Activated CD8-positive, alpha-beta memory T cell treated with anti-CD3 and anti-CD28 coated beads, Interleukin-2, amount 10 ng/mL, durations not matched to agents 7 days and 5 days (primary cell): ENCODE measurements at regions not wholly inside any gene's neighbourhood (a gene's known extent, or its start where the extent isn't known, plus 50 kb on each side); places are given as distances from the start of the nearest gene placed in this dataset.

ENCODE experiments used
- ATAC-seq: fragments of 150-1000 bp; cut with Tn5 transposase; one replicate; pipeline ENCODE4 v1.10.0; 2021; ENCODE audit warnings: moderate library complexity
- CTCF ChIA-PET: fragments of 350-600 bp; sonication (Branson Sonifier 250); formaldehyde crosslinking; loops from one replicate; lab custom pipeline; 2021; ENCODE audit warnings: antibody characterized with exemption; lab: Charles Lee
- DNase-seq: peaks from one replicate; pipeline ENCODE4 v3.0.0-alpha.2; 2020
- H3K27ac Mint-ChIP-seq: one replicate; pipeline ENCODE4 v1.8.0; 2021; ENCODE audit warnings: mild to moderate bottlenecking, mixed read lengths
- H3K27me3 Mint-ChIP-seq: one replicate; pipeline ENCODE4 v1.8.0; 2021; ENCODE audit warnings: mixed read lengths
- H3K36me3 Mint-ChIP-seq: one replicate; pipeline ENCODE4 v1.8.0; 2021; ENCODE audit warnings: mild to moderate bottlenecking, mixed read lengths
- H3K4me1 Mint-ChIP-seq: one replicate; pipeline ENCODE4 v1.8.0; 2021; ENCODE audit warnings: mixed read lengths
- H3K4me3 Mint-ChIP-seq: one replicate; pipeline ENCODE4 v1.8.0; 2021; ENCODE audit warnings: mild to moderate bottlenecking, moderate library complexity, mixed read lengths
- H3K9me3 Mint-ChIP-seq: one replicate; pipeline ENCODE4 v1.8.0; 2022; ENCODE audit warnings: low read depth, mixed read lengths

- H3K4me1 Mint-ChIP-seq: peaks cover 36% of the 10 kb centered on the region
- DNase-seq (no peak), ATAC-seq (peak; percentile 39)
- peak overlapping the region; percentile 73 for H3K27ac Mint-ChIP-seq
- H3K4me3 Mint-ChIP-seq: no peak overlapping the region
- CTCF ChIA-PET: interaction anchor here (0.5 kb wide), 1 partner anchor 67 kb away, joined by 3 read pairs; no protein-coding TSS in a partner anchor
- H3K36me3 Mint-ChIP-seq: peaks cover 10% of the 10 kb centered on the region
- no peaks in the 10 kb centered on the region for H3K9me3 Mint-ChIP-seq
- H3K27me3 Mint-ChIP-seq: no peaks in the 10 kb centered on the region
Measured at GRCh38 chr3:27596334-27596841, 112.2 kb upstream of the SLC4A7 start.

GRCh38 chr3:27594096-27594690, 110.0 kb upstream of the SLC4A7 start:
- Mint-ChIP-seq H3K27me3 (no peaks in the 10 kb centered on the region), H3K4me3 (no peak overlapping the region), H3K27ac (no peak overlapping the region), H3K4me1 (peaks cover 53% of the 10 kb centered on the region), H3K36me3 (peaks cover 18% of the 10 kb centered on the region), H3K9me3 (no peaks in the 10 kb centered on the region)
- CTCF ChIA-PET: no interaction called here
- ATAC-seq (no peak), DNase-seq (no peak)

- peaks cover 17% of the 10 kb centered on the region for H3K36me3 Mint-ChIP-seq
- no peaks in the 10 kb centered on the region for H3K27me3 Mint-ChIP-seq
- no peak for ATAC-seq
- no peak for DNase-seq
- H3K27ac Mint-ChIP-seq: no peak overlapping the region
- peaks cover 53% of the 10 kb centered on the region for H3K4me1 Mint-ChIP-seq
- CTCF ChIA-PET: interaction anchor here (0.9 to 1.4 kb wide), 2 partner anchors 48 to 88 kb away, joined by 3 to 6 read pairs; no protein-coding TSS in a partner anchor
- no peak overlapping the region for H3K4me3 Mint-ChIP-seq
- no peaks in the 10 kb centered on the region for H3K9me3 Mint-ChIP-seq
Measured at GRCh38 chr3:27593173-27593572, 109.0 kb upstream of the SLC4A7 start.

- Mint-ChIP-seq H3K27ac (peak overlapping the region; percentile 85), H3K4me3 (peak overlapping the region; percentile 10), H3K27me3 (no peaks in the 10 kb centered on the region), H3K36me3 (peaks cover 16% of the 10 kb centered on the region), H3K4me1 (peaks cover 48% of the 10 kb centered on the region), H3K9me3 (no peaks in the 10 kb centered on the region)
- CTCF ChIA-PET: interaction anchor here (0.8 to 1.7 kb wide), 6 partner anchors 39 to 107 kb away, joined by 3 to 6 read pairs (median 4); partner anchors contain the start of gene SLC4A7
- ATAC-seq: peak; percentile 39
- peak; percentile 64 for DNase-seq
Measured at GRCh38 chr3:27591312-27592210, 107.4 kb upstream of the SLC4A7 start.

GRCh38 chr3:27590437-27591298, 106.5 kb upstream of the SLC4A7 start:
- peak; percentile 41 for DNase-seq
- CTCF ChIA-PET: interaction anchor here (0.7 to 1.7 kb wide), 6 partner anchors 42 to 121 kb away, joined by 3 to 4 read pairs (median 3); partner anchors contain the start of gene SLC4A7
- peak overlapping the region; percentile 5 for H3K4me3 Mint-ChIP-seq

GRCh38 chr3:27589795-27590194, 105.6 kb upstream of the SLC4A7 start:
- peaks cover 16% of the 10 kb centered on the region for H3K36me3 Mint-ChIP-seq
- H3K27me3 Mint-ChIP-seq: no peaks in the 10 kb centered on the region
- no peak overlapping the region for H3K4me3 Mint-ChIP-seq
- H3K9me3 Mint-ChIP-seq: no peaks in the 10 kb centered on the region
- no peak for ATAC-seq
- H3K27ac Mint-ChIP-seq: peak overlapping the region; percentile 85
- CTCF ChIA-PET: interaction anchor here (1.7 kb wide), 1 partner anchor 91 kb away, joined by 4 read pairs; no protein-coding TSS in a partner anchor
- peaks cover 31% of the 10 kb centered on the region for H3K4me1 Mint-ChIP-seq
- DNase-seq: no peak

More at GRCh38 chr3:27590437-27591298, 106.5 kb upstream of the SLC4A7 start:
- ATAC-seq: peak; percentile 68
- Mint-ChIP-seq H3K27ac (peak overlapping the region; percentile 85), H3K9me3 (no peaks in the 10 kb centered on the region), H3K4me1 (peaks cover 39% of the 10 kb centered on the region), H3K27me3 (no peaks in the 10 kb centered on the region), H3K36me3 (peaks cover 16% of the 10 kb centered on the region)

GRCh38 chr3:27585429-27585828, 101.2 kb upstream of the SLC4A7 start:
- H3K4me3 Mint-ChIP-seq: no peak overlapping the region
- no peak overlapping the region for H3K27ac Mint-ChIP-seq
- CTCF ChIA-PET: no interaction called here
- H3K27me3 Mint-ChIP-seq: no peaks in the 10 kb centered on the region
- H3K4me1 Mint-ChIP-seq: peaks cover 8% of the 10 kb centered on the region
- no peaks in the 10 kb centered on the region for H3K9me3 Mint-ChIP-seq
- DNase-seq: no peak
- peaks cover 2% of the 10 kb centered on the region for H3K36me3 Mint-ChIP-seq
- ATAC-seq: no peak

GRCh38 chr3:27584874-27585273, 100.7 kb upstream of the SLC4A7 start:
- H3K27ac Mint-ChIP-seq: no peak overlapping the region
- peaks cover 3% of the 10 kb centered on the region for H3K4me1 Mint-ChIP-seq
- ATAC-seq: no peak
- no peaks in the 10 kb centered on the region for H3K9me3 Mint-ChIP-seq
- no peaks in the 10 kb centered on the region for H3K27me3 Mint-ChIP-seq
- no peak for DNase-seq
- peaks cover under 1% of the 10 kb centered on the region for H3K36me3 Mint-ChIP-seq
- H3K4me3 Mint-ChIP-seq: no peak overlapping the region
- CTCF ChIA-PET: no interaction called here

- H3K4me3 Mint-ChIP-seq: no peak overlapping the region
- no peak overlapping the region for H3K27ac Mint-ChIP-seq
- no peaks in the 10 kb centered on the region for H3K9me3 Mint-ChIP-seq
- no peak for DNase-seq
- no peaks in the 10 kb centered on the region for H3K36me3 Mint-ChIP-seq
- H3K4me1 Mint-ChIP-seq: no peaks in the 10 kb centered on the region
- H3K27me3 Mint-ChIP-seq: no peaks in the 10 kb centered on the region
- CTCF ChIA-PET: no interaction called here
- no peak for ATAC-seq
Measured at GRCh38 chr3:27581852-27582251, 97.7 kb upstream of the SLC4A7 start.

- Mint-ChIP-seq H3K9me3 (no peaks in the 10 kb centered on the region), H3K4me3 (no peak overlapping the region), H3K36me3 (no peaks in the 10 kb centered on the region), H3K27me3 (no peaks in the 10 kb centered on the region), H3K4me1 (peaks cover 4% of the 10 kb centered on the region), H3K27ac (no peak overlapping the region)
- DNase-seq: no peak
- CTCF ChIA-PET: no interaction called here
- ATAC-seq: no peak
Measured at GRCh38 chr3:27578032-27578431, 93.8 kb upstream of the SLC4A7 start.

- CTCF ChIA-PET: no interaction called here
- ATAC-seq: no peak
- H3K4me3 Mint-ChIP-seq: no peak overlapping the region
Measured at GRCh38 chr3:27577504-27577903, 93.3 kb upstream of the SLC4A7 start.

GRCh38 chr3:27576171-27576570, 92.0 kb upstream of the SLC4A7 start:
- Mint-ChIP-seq H3K4me1 (peaks cover 4% of the 10 kb centered on the region), H3K27me3 (no peaks in the 10 kb centered on the region), H3K27ac (no peak overlapping the region), H3K36me3 (no peaks in the 10 kb centered on the region), H3K4me3 (no peak overlapping the region), H3K9me3 (no peaks in the 10 kb centered on the region)
- CTCF ChIA-PET: no interaction called here
- DNase-seq (no peak), ATAC-seq (no peak)

More at GRCh38 chr3:27577504-27577903, 93.3 kb upstream of the SLC4A7 start:
- DNase-seq: no peak
- Mint-ChIP-seq H3K9me3 (no peaks in the 10 kb centered on the region), H3K27me3 (no peaks in the 10 kb centered on the region), H3K27ac (no peak overlapping the region), H3K4me1 (peaks cover 4% of the 10 kb centered on the region), H3K36me3 (no peaks in the 10 kb centered on the region)

GRCh38 chr3:27575499-27575898, 91.3 kb upstream of the SLC4A7 start:
- Mint-ChIP-seq H3K4me1 (peaks cover 4% of the 10 kb centered on the region), H3K4me3 (no peak overlapping the region), H3K36me3 (no peaks in the 10 kb centered on the region), H3K27ac (no peak overlapping the region), H3K9me3 (no peaks in the 10 kb centered on the region), H3K27me3 (no peaks in the 10 kb centered on the region)
- CTCF ChIA-PET: no interaction called here
- DNase-seq: no peak
- ATAC-seq: no peak
